ENCODE measurements at regions not wholly inside any gene's neighbourhood (a gene's known extent, or its start where the extent isn't known, plus 50 kb on each side); places are given as distances from the start of the nearest gene placed in this dataset.
"Not testable (repeated sequence)": the region's sequence is repeated elsewhere in the genome, so short reads cannot be mapped to it uniquely, and the experiment has no call there.

GRCh38 chr7:120190566-120190965, 82.4 kb upstream of the KCND2 start:
- Histone ChIP-seq H3K4me3 (ENCODE audit: low read depth, low read length) (no peak overlapping the region), H3K36me3 (replicated peaks) (no peaks in the 10 kb centered on the region), H3K27me3 (replicated peaks) (no peaks in the 10 kb centered on the region), H3K27ac (no peak overlapping the region)
- no peak for DNase-seq
- TF ChIP-seq CTCF (IDR thresholded peaks at IDR 0.05; ENCODE audit: low read depth, low read length, missing control alignments), result no peak
- in situ Hi-C loops (cut with HindIII; ENCODE audit: low pct_ligation_motif_present, low sequenced_read_pairs), result no loop called here

- in situ Hi-C loops (cut with HindIII; ENCODE audit: low pct_ligation_motif_present, low sequenced_read_pairs); DNase-seq; H3K27me3 ChIP-seq (replicated peaks); H3K27ac ChIP-seq; H3K4me3 ChIP-seq (ENCODE audit: low read depth, low read length); H3K36me3 ChIP-seq (replicated peaks): not testable (repeated sequence)
Measured at GRCh38 chr7:120191423-120191822, 81.6 kb upstream of the KCND2 start.

GRCh38 chr7:120201290-120201689, 71.7 kb upstream of the KCND2 start:
- in situ Hi-C loops (cut with HindIII; ENCODE audit: low pct_ligation_motif_present, low sequenced_read_pairs), result no loop called here
- Histone ChIP-seq H3K4me3 (ENCODE audit: low read depth, low read length) (no peak overlapping the region), H3K27me3 (replicated peaks) (no peaks in the 10 kb centered on the region), H3K36me3 (replicated peaks) (no peaks in the 10 kb centered on the region), H3K27ac (no peak overlapping the region)
- DNase-seq, result no peak
- TF ChIP-seq CTCF (IDR thresholded peaks at IDR 0.05; ENCODE audit: low read depth, low read length, missing control alignments), result no peak

- Histone ChIP-seq H3K4me3 (ENCODE audit: low read depth, low read length) (no peak overlapping the region), H3K27ac (no peak overlapping the region), H3K36me3 (replicated peaks) (no peaks in the 10 kb centered on the region), H3K27me3 (replicated peaks) (no peaks in the 10 kb centered on the region)
- in situ Hi-C loops (cut with HindIII; ENCODE audit: low pct_ligation_motif_present, low sequenced_read_pairs), result no loop called here
- no peak for TF ChIP-seq CTCF (IDR thresholded peaks at IDR 0.05; ENCODE audit: low read depth, low read length, missing control alignments)
- DNase-seq, result no peak
Measured at GRCh38 chr7:120205101-120205500, 67.9 kb upstream of the KCND2 start.

- Histone ChIP-seq H3K27me3 (replicated peaks) (no peaks in the 10 kb centered on the region), H3K27ac (no peak overlapping the region), H3K36me3 (replicated peaks) (no peaks in the 10 kb centered on the region), H3K4me3 (ENCODE audit: low read depth, low read length) (no peak overlapping the region)
- in situ Hi-C loops (cut with HindIII; ENCODE audit: low pct_ligation_motif_present, low sequenced_read_pairs), result no loop called here
- no peak for DNase-seq
- TF ChIP-seq CTCF (IDR thresholded peaks at IDR 0.05; ENCODE audit: low read depth, low read length, missing control alignments), result no peak
Measured at GRCh38 chr7:120207037-120207436, 65.9 kb upstream of the KCND2 start.

GRCh38 chr7:120215654-120216053, 57.3 kb upstream of the KCND2 start:
- no peak for TF ChIP-seq CTCF (IDR thresholded peaks at IDR 0.05; ENCODE audit: low read depth, low read length, missing control alignments)
- H3K36me3 ChIP-seq (replicated peaks), result no peaks in the 10 kb centered on the region
- no peak overlapping the region for H3K4me3 ChIP-seq (ENCODE audit: low read depth, low read length)
- H3K27ac ChIP-seq, result no peak overlapping the region
- DNase-seq, result no peak
- in situ Hi-C loops (cut with HindIII; ENCODE audit: low pct_ligation_motif_present, low sequenced_read_pairs), result no loop called here
- no peaks in the 10 kb centered on the region for H3K27me3 ChIP-seq (replicated peaks)

Measured in brain microvascular endothelial cell (primary cell).